IMR-90 (cell line): ENCODE measurements at regions not wholly inside any gene's neighbourhood (a gene's known extent, or its start where the extent isn't known, plus 50 kb on each side); places are given as distances from the start of the nearest gene placed in this dataset.

Experiments used
- ATAC-seq: fragments of 200-7000 bp; cut with Tn5 transposase; 2 replicates; pipeline ENCODE4 v1.9.1; 2020; ENCODE audit warnings: low read depth, mild to moderate bottlenecking, moderate library complexity
- BruUV-seq: library from RNA; stranded (reverse); fragments of 400-500 nt; replicated peaks from 2 replicates; lab custom pipeline; 2021; lab: Mats Ljungman, UMichigan
- CTCF ChIA-PET: fragments of 300-600 bp; formaldehyde crosslinking; extraction: SDS; loops from one replicate; lab custom pipeline; 2021; ENCODE audit warnings: antibody characterized with exemption; lab: Yijun Ruan, JAX
- POLR2A ChIA-PET: fragments of 300-600 bp; sonication (Branson Sonifier 250); formaldehyde crosslinking; loops from one replicate; lab custom pipeline; 2022; ENCODE audit warnings: antibody characterized with exemption; ENCODE audit not compliant: unreplicated experiment; lab: Charles Lee
- DNase-seq: peaks from one replicate; pipeline ENCODE4 v3.0.0; 2013
- H2AFZ ChIP-seq: replicated peaks from 2 replicates; pipeline ENCODE3; 2013; ENCODE audit warnings: low read length, mild to moderate bottlenecking; ENCODE audit not compliant: poor library complexity
- H2AK5ac ChIP-seq: 2 replicates; pipeline ENCODE4 v1.6.1; 2013; ENCODE audit warnings: low read depth, low read length, inconsistent platforms
- H2AK9ac ChIP-seq: replicated peaks from 2 replicates; pipeline ENCODE3; 2013; ENCODE audit warnings: mild to moderate bottlenecking, low read depth, low read length, moderate library complexity; ENCODE audit not compliant: poor library complexity
- H2BK120ac ChIP-seq: 2 replicates; pipeline ENCODE4 v1.6.1; 2013; ENCODE audit warnings: low read depth, low read length, inconsistent platforms
- H2BK15ac ChIP-seq: 3 replicates; pipeline ENCODE4 v1.6.1; 2013; ENCODE audit warnings: low read depth, low read length, inconsistent platforms
- H2BK20ac ChIP-seq: 2 replicates; pipeline ENCODE4 v1.6.1; 2013; ENCODE audit warnings: low read depth, mild to moderate bottlenecking, inconsistent platforms, low read length, moderate library complexity
- H2BK5ac ChIP-seq: 2 replicates; pipeline ENCODE4 v1.6.1; 2013; ENCODE audit warnings: mild to moderate bottlenecking, low read depth, low read length, inconsistent platforms; ENCODE audit not compliant: poor library complexity, severe bottlenecking
- H3K14ac ChIP-seq: replicated peaks from 2 replicates; pipeline ENCODE4 v1.6.1; 2013; ENCODE audit warnings: low read depth, low read length, inconsistent platforms
- H3K18ac ChIP-seq: 2 replicates; pipeline ENCODE4 v1.6.1; 2013; ENCODE audit warnings: low read depth, low read length, control low read depth
- H3K23ac ChIP-seq: 2 replicates; pipeline ENCODE4 v1.6.1; 2013; ENCODE audit warnings: low read depth, low read length, inconsistent platforms
- H3K27ac ChIP-seq: 2 replicates; pipeline ENCODE4 v1.5.1; 2013; ENCODE audit warnings: mild to moderate bottlenecking, control low read depth, low read length; ENCODE audit not compliant: insufficient read depth
- H3K27me3 ChIP-seq: 2 replicates; pipeline ENCODE4 v1.6.1; 2013; ENCODE audit warnings: low read length; ENCODE audit not compliant: control insufficient read depth, insufficient read depth
- H3K36me3 ChIP-seq: 2 replicates; pipeline ENCODE4 v1.6.1; 2013; ENCODE audit warnings: low read length, mixed read lengths; ENCODE audit not compliant: control insufficient read depth, insufficient read depth
- H3K4ac ChIP-seq: 2 replicates; pipeline ENCODE4 v1.6.1; 2013; ENCODE audit warnings: low read depth, low read length, inconsistent platforms
- H3K4me1 ChIP-seq: 2 replicates; pipeline ENCODE4 v1.6.1; 2013; ENCODE audit warnings: low read length, mixed read lengths; ENCODE audit not compliant: control insufficient read depth, insufficient read depth
- H3K4me2 ChIP-seq: 2 replicates; pipeline ENCODE4 v1.6.1; 2013; ENCODE audit warnings: low read depth, mild to moderate bottlenecking, control low read depth, low read length, moderate library complexity
- H3K4me3 ChIP-seq: 2 replicates; pipeline ENCODE4 v1.5.1; 2013; ENCODE audit warnings: low read depth, mild to moderate bottlenecking, control low read depth, low read length, moderate library complexity; ENCODE audit not compliant: insufficient read depth
- H3K56ac ChIP-seq: 2 replicates; pipeline ENCODE4 v1.6.1; 2013; ENCODE audit warnings: low read length, inconsistent platforms; ENCODE audit not compliant: insufficient read depth; ENCODE audit errors: extremely low read depth
- H3K79me1 ChIP-seq, 2 experiments: 2 replicates each; pipeline ENCODE4 v1.6.1; 2013; ENCODE audit warnings: low read length in 2 of 2, inconsistent platforms in 1 of 2, low read depth in 1 of 2
- H3K9ac ChIP-seq: 2 replicates; pipeline ENCODE4 v1.6.1; 2013; ENCODE audit warnings: low read depth, low read length, control low read depth
- H3K9me1 ChIP-seq: 2 replicates; pipeline ENCODE4 v1.6.1; 2013; ENCODE audit warnings: low read length, inconsistent platforms; ENCODE audit not compliant: insufficient read depth
- H3K9me3 ChIP-seq: 2 replicates; pipeline ENCODE4 v1.6.1; 2013; ENCODE audit warnings: low read length; ENCODE audit not compliant: control insufficient read depth, insufficient read depth
- H4K20me1 ChIP-seq: 2 replicates; pipeline ENCODE4 v1.6.1; 2013; ENCODE audit warnings: low read length, inconsistent platforms; ENCODE audit not compliant: insufficient read depth
- H4K5ac ChIP-seq: 2 replicates; pipeline ENCODE4 v1.6.1; 2013; ENCODE audit warnings: mild to moderate bottlenecking, low read depth, low read length, control low read depth
- H4K8ac ChIP-seq, 2 experiments: 2 replicates each; pipeline ENCODE4 v1.6.1; 2013; ENCODE audit warnings: low read depth in 2 of 2, low read length in 2 of 2, control low read depth in 1 of 2, inconsistent platforms in 1 of 2
- H4K91ac ChIP-seq: 2 replicates; pipeline ENCODE4 v1.6.1; 2013; ENCODE audit warnings: low read depth, low read length, inconsistent platforms; ENCODE audit not compliant: insufficient read depth
- CHD1 ChIP-seq: IDR thresholded peaks from 2 replicates; pipeline ENCODE4 v1.6.1; 2012; ENCODE audit warnings: low read depth, low read length, improper control_type of control experiment
- MAFK ChIP-seq: IDR thresholded peaks from 2 replicates; pipeline ENCODE4 v1.6.1; 2012; ENCODE audit warnings: low read depth, low read length, improper control_type of control experiment
- MXI1 ChIP-seq: IDR thresholded peaks from 2 replicates; pipeline ENCODE4 v1.6.1; 2012; ENCODE audit warnings: low read depth, mild to moderate bottlenecking, low read length, moderate library complexity, borderline replicate concordance
- RAD21 ChIP-seq: IDR thresholded peaks from 2 replicates; pipeline ENCODE4 v1.6.1; 2012; ENCODE audit warnings: low read length, improper control_type of control experiment
- RFX5 ChIP-seq: IDR thresholded peaks from 2 replicates; pipeline ENCODE4 v1.8.0; 2012; ENCODE audit warnings: low read depth, mild to moderate bottlenecking, low read length, moderate library complexity
- dilution Hi-C: fragments of 300-500 bp; cut with HindIII; formaldehyde crosslinking; loops from one replicate; pipeline ENCODE4 v1.14.3; 2018; ENCODE audit warnings: low sequenced_read_pairs; ENCODE audit not compliant: unreplicated experiment
- in situ Hi-C: fragments of 300-500 bp; cut with MboI; formaldehyde crosslinking; loops from 3 replicates; pipeline ENCODE4 v1.14.3; 2019; ENCODE audit warnings: low sequenced_read_pairs, inconsistent platforms, mixed read lengths
- intact Hi-C: fragments of 100-400 bp; cut with micrococcal nuclease; formaldehyde crosslinking; loops from 2 replicates; pipeline ENCODE4 v1.10.0; 2022
- TF ChIP-seq, protein P1 (sequence below): fragments of 150-350 bp; IDR thresholded peaks from 2 replicates; pipeline ENCODE4 v1.6.1; 2017; ENCODE audit warnings: mild to moderate bottlenecking, antibody characterized with exemption, low read length, low read depth

DNA sequence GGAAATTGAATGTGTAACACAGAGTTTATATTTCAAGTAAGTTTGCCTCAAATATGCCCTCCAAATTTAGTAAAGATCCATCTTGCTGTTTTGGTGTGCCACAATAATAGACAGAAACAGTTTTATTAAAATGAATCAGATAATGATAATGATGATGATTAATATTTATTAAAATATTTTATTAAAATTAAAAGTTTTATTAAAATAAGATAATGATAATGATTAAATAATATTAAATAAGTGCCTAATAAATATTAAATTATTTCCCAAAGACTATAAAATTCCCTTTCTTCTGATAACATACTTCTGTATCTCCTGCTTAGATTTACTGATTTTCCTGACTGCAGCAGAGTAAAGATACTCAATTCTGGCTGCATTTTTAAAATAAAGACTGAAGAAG is 134.5 kb downstream of the PRDM13 start:
- Histone ChIP-seq H3K14ac (no peak overlapping the region), H2AK9ac (no peak overlapping the region), H3K27me3 (peaks cover 3% of the 10 kb centered on the region; the same call in 1 of the 2 replicates), H2BK20ac (no peak overlapping the region), H3K9me3 (no peaks in the 10 kb centered on the region), H3K4me2 (no peak overlapping the region), H3K18ac (no peak overlapping the region), H4K8ac (no peak overlapping the region), H3K36me3 (no peaks in the 10 kb centered on the region), H2AFZ (no peak overlapping the region), H4K5ac (no peak overlapping the region), H3K27ac (no peak overlapping the region), H4K91ac (no peak overlapping the region), H4K20me1 (no peaks in the 10 kb centered on the region), H2AK5ac (no peak overlapping the region), H3K23ac (no peak overlapping the region), H3K4ac (no peak overlapping the region), H2BK5ac (no peak overlapping the region), H3K4me3 (no peak overlapping the region), H3K9ac (no peak overlapping the region), H3K9me1 (no peaks in the 10 kb centered on the region), H2BK120ac (no peak overlapping the region), H3K79me1 (no peaks in the 10 kb centered on the region), H2BK15ac (no peak overlapping the region), H3K4me1 (no peaks in the 10 kb centered on the region), H3K56ac (no peak overlapping the region)
- dilution Hi-C loops, result no loop called here
- ChIA-PET POLR2A (no interaction called here), CTCF (no interaction called here)
- intact Hi-C loops, result loop anchor here (10.0 kb wide), 1 partner anchor 456 kb away; no protein-coding TSS in a partner anchor
- no peak for DNase-seq
- ATAC-seq, result no peak
- TF ChIP-seq, protein P1, sequence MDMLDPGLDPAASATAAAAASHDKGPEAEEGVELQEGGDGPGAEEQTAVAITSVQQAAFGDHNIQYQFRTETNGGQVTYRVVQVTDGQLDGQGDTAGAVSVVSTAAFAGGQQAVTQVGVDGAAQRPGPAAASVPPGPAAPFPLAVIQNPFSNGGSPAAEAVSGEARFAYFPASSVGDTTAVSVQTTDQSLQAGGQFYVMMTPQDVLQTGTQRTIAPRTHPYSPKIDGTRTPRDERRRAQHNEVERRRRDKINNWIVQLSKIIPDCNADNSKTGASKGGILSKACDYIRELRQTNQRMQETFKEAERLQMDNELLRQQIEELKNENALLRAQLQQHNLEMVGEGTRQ, result no peak
- TF ChIP-seq MXI1 (no peak), CHD1 (no peak), RFX5 (no peak), MAFK (no peak), RAD21 (no peak)
- no TSS peak for BruUV-seq
- in situ Hi-C loops, result loop anchor here (10.0 kb wide), 1 partner anchor 266 kb away; no protein-coding TSS in a partner anchor
